ENCODE measurements at regions not wholly inside any gene's neighbourhood (a gene's known extent, or its start where the extent isn't known, plus 50 kb on each side); places are given as distances from the start of the nearest gene placed in this dataset.

- Histone ChIP-seq H4K20me1 (ENCODE audit: insufficient read depth, poor library complexity, severe bottlenecking) (no peaks in the 10 kb centered on the region), H3K4me2 (no peak overlapping the region), H3K9me2 (replicated peaks; ENCODE audit: insufficient read depth) (no peaks in the 10 kb centered on the region), H2AFZ (peak overlapping the region; percentile 9), H3K27me3 (no peaks in the 10 kb centered on the region), H3K4me1 (ENCODE audit: insufficient read depth) (no peaks in the 10 kb centered on the region), H3K4me3 (no peak overlapping the region), H3K9me3 (ENCODE audit: low read depth) (no peaks in the 10 kb centered on the region), H3K36me3 (replicated peaks; ENCODE audit: insufficient read depth, low read depth) (no peaks in the 10 kb centered on the region), H3K79me2 (no peaks in the 10 kb centered on the region), H3K27ac (no peak overlapping the region)
- 82% methylated on average over 8 of the region's 8 CpGs for WGBS (ENCODE audit: low lambda C conversion rate, missing lambda C conversion rate)
- no peak for DNase-seq (ENCODE audit: low spot score)
- TF ChIP-seq CTCF (IDR thresholded peaks at IDR 0.05; ENCODE audit: poor library complexity) (no peak), EZH2phosphoT487 (IDR thresholded peaks at IDR 0.05; ENCODE audit: low read depth, severe bottlenecking, unreplicated experiment) (no peak), EZH2 (IDR thresholded peaks at IDR 0.05; ENCODE audit: borderline replicate concordance) (no peak)
Observed at GRCh38 chr4:96003951-96004740, 164.3 kb downstream of the PDHA2 start.

GRCh38 chr4:96009427-96010119 lies 169.7 kb downstream of the PDHA2 start:
- H3K79me2 ChIP-seq: no peaks in the 10 kb centered on the region
- 65% methylated on average over 1 of the region's 1 CpG for WGBS (ENCODE audit: low lambda C conversion rate, missing lambda C conversion rate)
- DNase-seq (ENCODE audit: low spot score): no peak
- H2AFZ ChIP-seq: no peak overlapping the region
- no peaks in the 10 kb centered on the region for H3K9me2 ChIP-seq (replicated peaks; ENCODE audit: insufficient read depth)
- no peaks in the 10 kb centered on the region for H3K4me1 ChIP-seq (ENCODE audit: insufficient read depth)
- H3K27me3 ChIP-seq: no peaks in the 10 kb centered on the region
- no peak overlapping the region for H3K4me3 ChIP-seq
- H3K27ac ChIP-seq: no peak overlapping the region
- no peak overlapping the region for H3K4me2 ChIP-seq
- no peak for TF ChIP-seq EZH2 (IDR thresholded peaks at IDR 0.05; ENCODE audit: borderline replicate concordance)
- no peak for TF ChIP-seq CTCF (IDR thresholded peaks at IDR 0.05; ENCODE audit: poor library complexity)
- no peaks in the 10 kb centered on the region for H3K36me3 ChIP-seq (replicated peaks; ENCODE audit: insufficient read depth, low read depth)
- no peaks in the 10 kb centered on the region for H4K20me1 ChIP-seq (ENCODE audit: insufficient read depth, poor library complexity, severe bottlenecking)
- H3K9me3 ChIP-seq (ENCODE audit: low read depth): no peaks in the 10 kb centered on the region

- no peaks in the 10 kb centered on the region for H3K9me2 ChIP-seq (replicated peaks; ENCODE audit: insufficient read depth)
- H2AFZ ChIP-seq: no peak overlapping the region
- H3K4me2 ChIP-seq: no peak overlapping the region
- TF ChIP-seq CTCF (IDR thresholded peaks at IDR 0.05; ENCODE audit: poor library complexity): no peak
- TF ChIP-seq EZH2 (IDR thresholded peaks at IDR 0.05; ENCODE audit: borderline replicate concordance): no peak
- no peak for TF ChIP-seq EZH2phosphoT487 (IDR thresholded peaks at IDR 0.05; ENCODE audit: low read depth, severe bottlenecking, unreplicated experiment)
- H3K79me2 ChIP-seq: no peaks in the 10 kb centered on the region
- no peaks in the 10 kb centered on the region for H3K36me3 ChIP-seq (replicated peaks; ENCODE audit: insufficient read depth, low read depth)
- H3K27ac ChIP-seq: no peak overlapping the region
- no peaks in the 10 kb centered on the region for H3K4me1 ChIP-seq (ENCODE audit: insufficient read depth)
- H3K27me3 ChIP-seq: no peaks in the 10 kb centered on the region
- H3K9me3 ChIP-seq (ENCODE audit: low read depth): no peaks in the 10 kb centered on the region
- no peak overlapping the region for H3K4me3 ChIP-seq
- DNase-seq (ENCODE audit: low spot score): no peak
- no peaks in the 10 kb centered on the region for H4K20me1 ChIP-seq (ENCODE audit: insufficient read depth, poor library complexity, severe bottlenecking)
- WGBS (ENCODE audit: low lambda C conversion rate, missing lambda C conversion rate): 69% methylated on average over 2 of the region's 2 CpGs
Observed at GRCh38 chr4:96012687-96013086, 172.8 kb downstream of the PDHA2 start.
